ENCODE measurements at regions not wholly inside any gene's neighbourhood (a gene's known extent, or its start where the extent isn't known, plus 50 kb on each side); places are given as distances from the start of the nearest gene placed in this dataset.

- Histone ChIP-seq H3K27me3 (ENCODE audit: control insufficient read depth in 2 of 2, insufficient read depth in 2 of 2, low read length in 2 of 2) (peaks cover 7 to 45% of the 10 kb centered on the region in 2 experiments; a peak in 4 of 5 replicates), H3K9ac (ENCODE audit: insufficient read depth in 1 of 2, low read depth in 2 of 2, low read length in 2 of 2) (no peak overlapping the region), H2AFZ (ENCODE audit: low read depth, low read length) (no peak overlapping the region), H3K79me2 (ENCODE audit: control insufficient read depth, insufficient read depth, low read length) (no peaks in the 10 kb centered on the region), H3K9me1 (ENCODE audit: control insufficient read depth, insufficient read depth, low read length) (no peaks in the 10 kb centered on the region), H4K20me1 (replicated peaks; ENCODE audit: control insufficient read depth, insufficient read depth, low read length) (no peaks in the 10 kb centered on the region), H3K27ac (ENCODE audit: extremely low read depth, low read depth, low read length) (no peak overlapping the region), H3K36me3 (ENCODE audit: control insufficient read depth, insufficient read depth, low read length) (no peaks in the 10 kb centered on the region), H3K4me2 (ENCODE audit: insufficient read depth, low read length) (no peak overlapping the region), H3K4me3 (no peak overlapping the region), H3K4me1 (replicated peaks in 1 of 2; ENCODE audit: control insufficient read depth in 2 of 2, insufficient read depth in 2 of 2, low read length in 2 of 2) (no peaks in the 10 kb centered on the region; a peak in 2 of 5 replicates), H3K9me3 (replicated peaks; ENCODE audit: control insufficient read depth, insufficient read depth, low read depth, low read length) (no peaks in the 10 kb centered on the region)
- ATAC-seq (no peak), FAIRE-seq (no peak), DNase-seq (ENCODE audit: extremely low read depth in 1 of 4, low spot score in 3 of 4) (no peak)
- no TSS peak for BruUV-seq (replicated peaks)
- 3% methylated on average over 8 of the region's 8 CpGs for WGBS (ENCODE audit: insufficient coverage, low coverage, missing lambda C conversion rate)
- intact Hi-C loops (cut with micrococcal nuclease) (no loop called here), in situ Hi-C loops (cut with MboI) (no loop called here)
- POLR2A ChIA-PET, result no interaction called here
- CTCF ChIA-PET (ENCODE audit: low intra/inter-chr PET ratio), result no interaction called here
- TF ChIP-seq HDAC8 (tag; IDR thresholded peaks at IDR 0.05), result no peak
- no peak for TF ChIP-seq SPI1 (IDR thresholded peaks at IDR 0.05; ENCODE audit: borderline replicate concordance, low read depth, low read length)
- TF ChIP-seq HLTF (IDR thresholded peaks at IDR 0.05), result no peak
- TF ChIP-seq MTA3 (IDR thresholded peaks at IDR 0.05; ENCODE audit: borderline replicate concordance), result no peak
- TF ChIP-seq E4F1 (CRISPR knock-in tag; IDR thresholded peaks at IDR 0.05; ENCODE audit: borderline replicate concordance), result no peak
- TF ChIP-seq MNT (conservative IDR thresholded peaks at IDR 0.05), result no peak
- TF ChIP-seq SAFB (IDR thresholded peaks at IDR 0.05; ENCODE audit: borderline replicate concordance, low read depth, low read length), result no peak
- TF ChIP-seq STAT5A (IDR thresholded peaks at IDR 0.05; ENCODE audit: borderline replicate concordance, low read length), result no peak
- no peak for TF ChIP-seq NFIX (CRISPR knock-in tag; IDR thresholded peaks at IDR 0.05; ENCODE audit: low read depth)
- no peak for TF ChIP-seq SMAD3 (CRISPR knock-in tag; conservative IDR thresholded peaks at IDR 0.05)
- TF ChIP-seq SMAD1 (IDR thresholded peaks at IDR 0.05; ENCODE audit: low read depth, low read length, partially characterized antibody), result no peak
- TF ChIP-seq, protein P1, sequence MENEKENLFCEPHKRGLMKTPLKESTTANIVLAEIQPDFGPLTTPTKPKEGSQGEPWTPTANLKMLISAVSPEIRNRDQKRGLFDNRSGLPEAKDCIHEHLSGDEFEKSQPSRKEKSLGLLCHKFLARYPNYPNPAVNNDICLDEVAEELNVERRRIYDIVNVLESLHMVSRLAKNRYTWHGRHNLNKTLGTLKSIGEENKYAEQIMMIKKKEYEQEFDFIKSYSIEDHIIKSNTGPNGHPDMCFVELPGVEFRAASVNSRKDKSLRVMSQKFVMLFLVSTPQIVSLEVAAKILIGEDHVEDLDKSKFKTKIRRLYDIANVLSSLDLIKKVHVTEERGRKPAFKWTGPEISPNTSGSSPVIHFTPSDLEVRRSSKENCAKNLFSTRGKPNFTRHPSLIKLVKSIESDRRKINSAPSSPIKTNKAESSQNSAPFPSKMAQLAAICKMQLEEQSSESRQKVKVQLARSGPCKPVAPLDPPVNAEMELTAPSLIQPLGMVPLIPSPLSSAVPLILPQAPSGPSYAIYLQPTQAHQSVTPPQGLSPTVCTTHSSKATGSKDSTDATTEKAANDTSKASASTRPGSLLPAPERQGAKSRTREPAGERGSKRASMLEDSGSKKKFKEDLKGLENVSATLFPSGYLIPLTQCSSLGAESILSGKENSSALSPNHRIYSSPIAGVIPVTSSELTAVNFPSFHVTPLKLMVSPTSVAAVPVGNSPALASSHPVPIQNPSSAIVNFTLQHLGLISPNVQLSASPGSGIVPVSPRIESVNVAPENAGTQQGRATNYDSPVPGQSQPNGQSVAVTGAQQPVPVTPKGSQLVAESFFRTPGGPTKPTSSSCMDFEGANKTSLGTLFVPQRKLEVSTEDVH (IDR thresholded peaks at IDR 0.05; ENCODE audit: low read depth, partially characterized antibody), result no peak
- TF ChIP-seq, protein P2, sequence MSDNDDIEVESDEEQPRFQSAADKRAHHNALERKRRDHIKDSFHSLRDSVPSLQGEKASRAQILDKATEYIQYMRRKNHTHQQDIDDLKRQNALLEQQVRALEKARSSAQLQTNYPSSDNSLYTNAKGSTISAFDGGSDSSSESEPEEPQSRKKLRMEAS (CRISPR knock-in tag; IDR thresholded peaks at IDR 0.05), result no peak
- TF ChIP-seq FOS (IDR thresholded peaks at IDR 0.05; ENCODE audit: extremely low read depth, insufficient read length), result no peak
- TF ChIP-seq SMARCA4 (IDR thresholded peaks at IDR 0.05), result no peak
- no peak for TF ChIP-seq FOXM1 (IDR thresholded peaks at IDR 0.05; ENCODE audit: low read depth)
- no peak for TF ChIP-seq FOXM1 (CRISPR knock-in tag; IDR thresholded peaks at IDR 0.05; ENCODE audit: low read depth)
These were observed 137.6 kb downstream of the COPRS start for GRCh38 chr17:31721291-31722025.
